NCI-H1417 treated with DMSO at 0.1 percent for 48 hours (cell line): ENCODE measurements at regions not wholly inside any gene's neighbourhood (a gene's known extent, or its start where the extent isn't known, plus 50 kb on each side); places are given as distances from the start of the nearest gene placed in this dataset.

Experiments used
- DNase-seq: peaks from one replicate; lab custom pipeline; 2025; lab: John Stamatoyannopoulos, UW

DNA sequence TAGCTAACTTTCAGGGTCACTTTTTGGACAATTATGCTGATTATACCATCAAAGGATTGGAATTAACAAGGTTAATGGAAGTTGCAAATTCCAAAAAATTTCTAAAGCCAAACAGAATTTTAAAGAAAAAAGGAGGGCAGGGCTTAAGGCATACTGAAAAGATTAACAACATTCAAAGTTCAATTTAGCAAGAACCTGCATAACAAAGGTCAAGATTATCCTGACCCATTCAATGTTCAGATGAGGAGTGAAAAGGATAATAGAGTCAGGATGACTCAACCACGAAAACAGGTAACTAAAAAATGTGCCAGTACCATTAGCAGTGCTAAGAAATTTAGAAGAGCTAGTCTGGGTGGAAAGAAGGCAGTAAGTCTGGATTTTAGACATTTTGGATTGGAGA, 139.8 kb upstream of the HNMT start:
- no peak for DNase-seq

DNA sequence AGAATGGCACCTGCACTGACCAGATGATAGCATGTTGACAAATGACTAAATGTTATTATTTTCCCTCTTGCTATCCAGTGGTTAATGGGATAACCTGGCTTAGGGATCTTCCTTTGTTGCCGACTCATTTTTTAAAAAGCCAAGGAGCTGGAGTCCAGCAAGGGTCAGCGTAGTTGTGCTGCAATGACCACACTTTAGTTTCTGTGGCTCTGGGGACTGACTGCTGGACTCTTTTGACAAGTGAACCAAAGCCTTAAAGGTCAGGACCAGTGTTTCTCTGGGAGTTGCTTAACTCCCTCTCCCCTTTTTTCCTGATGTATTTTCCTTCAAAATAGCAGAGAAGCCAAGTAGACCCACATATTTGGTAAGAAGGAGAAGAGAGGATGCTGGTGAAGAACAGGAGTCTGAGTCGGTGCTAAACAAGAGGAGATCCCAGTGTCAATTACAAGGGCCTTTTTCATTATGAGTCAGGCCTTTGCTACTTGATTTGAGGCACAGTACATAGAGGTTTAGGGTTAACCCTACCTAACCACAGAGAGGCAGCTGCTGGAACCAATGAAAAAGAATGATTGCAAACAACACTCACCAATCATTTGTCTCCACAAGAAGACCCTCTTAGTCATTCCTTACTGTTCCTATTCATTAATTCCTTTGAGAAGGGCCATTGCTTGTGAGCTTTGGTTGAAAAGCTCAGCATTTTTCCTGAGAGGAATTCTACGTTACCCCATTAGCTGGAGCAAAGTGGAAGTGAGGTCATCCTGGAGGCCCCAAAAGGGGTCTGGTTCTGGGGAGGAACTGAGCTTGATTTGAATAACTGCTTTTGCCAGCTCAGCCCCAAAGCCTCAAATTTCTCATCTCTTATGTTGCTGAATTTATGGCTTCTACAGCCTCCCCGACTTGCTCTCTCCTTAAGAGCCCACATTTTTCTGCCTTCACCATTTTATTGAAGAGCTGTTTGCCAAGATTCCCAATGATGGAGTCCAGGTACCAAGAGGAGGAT, 137.6 kb upstream of the HNMT start:
- no peak for DNase-seq

DNA sequence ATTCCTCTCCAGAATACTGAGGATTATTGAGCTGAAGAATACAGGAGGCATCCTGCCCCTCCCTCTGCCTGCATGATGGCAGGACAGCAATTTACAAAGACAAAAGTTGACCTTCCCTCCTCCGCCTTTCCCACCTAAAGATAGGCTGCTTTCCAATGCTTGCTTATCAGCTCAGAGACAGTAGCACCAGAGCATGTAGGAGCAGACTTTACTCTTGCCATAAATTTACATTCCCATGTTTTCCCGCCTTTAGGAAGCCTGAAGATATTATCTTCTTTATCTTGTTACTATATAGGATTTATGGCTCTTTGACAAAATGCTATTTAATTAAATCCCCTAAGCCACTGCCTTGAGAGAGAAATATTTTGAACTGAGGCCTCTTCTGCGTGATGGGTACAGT, 135.6 kb upstream of the HNMT start:
- DNase-seq, result no peak

DNA sequence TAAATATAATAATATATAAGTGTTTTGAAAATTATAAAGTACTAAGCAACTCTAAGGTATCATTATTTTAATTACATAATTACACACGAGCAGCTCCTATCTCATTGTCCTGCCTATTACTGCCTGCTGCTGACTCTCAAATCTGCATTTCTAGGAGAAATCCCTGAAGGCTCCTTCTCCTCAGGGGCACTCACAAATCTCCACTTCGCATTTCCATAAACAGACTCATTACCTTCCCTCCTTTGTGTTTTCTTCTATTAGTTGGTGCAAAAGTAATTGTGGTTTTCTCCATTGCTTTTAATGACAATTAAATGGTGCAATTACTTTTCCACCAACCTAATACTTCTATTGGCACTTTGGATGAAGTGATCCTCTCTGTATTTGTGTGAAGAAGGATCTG, 135.0 kb upstream of the HNMT start:
- peak; percentile 17 for DNase-seq

DNA sequence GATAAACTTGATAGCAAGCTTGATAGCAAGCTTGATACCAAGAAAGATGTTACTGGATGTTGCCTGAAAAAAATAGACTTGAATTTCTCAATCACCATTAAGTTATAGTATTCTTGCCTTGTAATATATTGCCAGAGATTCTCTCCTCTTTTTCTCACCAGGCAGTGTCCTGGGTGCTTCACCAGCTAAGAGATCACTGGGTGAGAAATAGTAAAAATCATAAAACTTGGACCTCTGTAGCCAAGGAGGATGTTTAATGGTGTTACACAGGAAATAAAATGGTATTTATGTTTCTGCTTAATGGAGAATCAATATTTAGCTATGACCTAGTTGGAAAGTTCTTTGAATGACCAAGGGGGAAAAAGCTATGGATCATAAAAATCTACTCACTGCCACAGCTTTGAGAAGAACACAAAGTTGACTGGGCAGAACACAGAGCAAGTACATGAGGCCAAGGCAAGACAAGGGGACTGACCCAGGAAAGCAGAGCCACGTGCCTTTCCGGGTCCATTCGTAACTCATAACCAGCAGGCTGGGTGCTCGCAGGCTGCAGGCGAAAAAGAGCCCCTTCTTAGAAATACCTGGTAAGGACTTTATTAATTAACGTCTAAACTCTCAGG, 129.4 kb upstream of the HNMT start:
- no peak for DNase-seq

DNA sequence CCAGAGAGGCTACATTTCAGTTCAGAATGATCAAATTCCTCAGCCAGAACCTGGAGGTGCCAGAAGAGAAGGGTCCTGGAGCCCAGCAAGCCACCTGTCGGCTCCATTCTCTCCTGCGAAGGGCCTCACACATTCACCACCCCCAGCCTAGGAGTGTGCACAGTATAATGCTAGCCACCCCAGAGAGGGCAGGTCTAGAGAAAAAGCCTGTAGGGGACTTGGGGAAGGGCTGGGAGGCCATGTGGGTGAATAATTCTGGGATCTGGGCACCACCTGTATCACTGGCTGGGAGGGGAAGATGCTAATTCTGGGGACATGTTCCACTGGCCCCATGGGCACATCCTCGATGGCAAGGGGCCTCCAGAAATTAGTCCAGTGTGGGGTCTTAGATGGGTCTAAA, 127.6 kb upstream of the HNMT start:
- DNase-seq, result no peak

DNA sequence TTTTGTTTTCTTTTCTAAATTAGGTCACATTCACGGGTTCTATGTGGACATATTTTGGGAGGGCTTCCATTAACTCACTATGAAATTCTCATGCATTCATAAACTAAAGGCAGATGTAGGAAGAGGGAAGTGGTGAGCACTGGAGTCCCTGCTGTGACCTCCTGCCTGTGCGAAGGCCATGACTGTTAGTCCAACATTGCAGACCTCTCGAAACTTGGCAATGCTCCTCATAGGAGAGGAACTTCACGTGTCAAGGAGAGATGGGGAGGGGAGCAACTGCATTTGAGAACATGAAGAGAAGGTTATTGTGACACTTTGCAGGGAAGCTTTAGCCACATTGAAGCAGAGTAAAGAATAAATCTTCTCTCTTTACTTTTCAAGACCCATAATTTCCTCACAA, 126.4 kb upstream of the HNMT start:
- no peak for DNase-seq

DNA sequence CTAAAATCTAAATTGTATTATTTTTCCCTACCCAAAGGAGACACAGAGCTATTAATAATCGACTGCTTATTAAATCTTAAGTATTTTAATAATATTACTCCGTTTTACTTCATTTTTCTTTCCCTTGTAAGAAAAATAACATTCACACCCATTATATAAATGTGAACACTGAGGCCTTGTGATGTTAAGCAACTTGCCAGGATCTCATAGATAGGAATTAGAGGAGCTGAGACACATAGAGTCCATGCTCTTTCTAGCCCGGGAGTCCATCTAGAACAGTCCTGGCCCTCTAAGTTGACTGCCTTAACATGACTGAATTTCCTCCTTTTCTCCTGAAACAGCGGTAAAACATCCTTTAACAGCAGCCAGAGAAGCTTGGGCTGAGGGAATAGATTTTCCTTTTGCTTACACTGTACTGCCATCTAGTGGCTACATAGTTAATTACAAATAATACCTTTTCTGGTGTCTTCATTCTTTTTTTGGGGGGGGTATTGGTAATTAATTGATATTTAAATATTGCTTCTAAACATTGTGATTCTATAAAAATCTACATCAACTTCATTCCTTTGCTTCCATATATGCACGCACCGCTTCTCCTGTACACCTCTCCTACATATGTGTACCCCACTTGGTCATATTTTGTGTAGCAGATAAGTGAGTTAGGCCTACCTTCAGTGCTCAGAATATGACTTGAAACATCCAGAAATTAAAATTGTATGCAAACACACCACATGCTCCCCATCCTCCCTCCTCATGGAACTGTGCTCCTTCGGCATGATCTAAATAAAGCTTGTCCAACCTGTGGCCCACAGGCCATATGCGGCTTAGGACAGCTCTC, 125.8 kb upstream of the HNMT start:
- DNase-seq, result no peak

DNA sequence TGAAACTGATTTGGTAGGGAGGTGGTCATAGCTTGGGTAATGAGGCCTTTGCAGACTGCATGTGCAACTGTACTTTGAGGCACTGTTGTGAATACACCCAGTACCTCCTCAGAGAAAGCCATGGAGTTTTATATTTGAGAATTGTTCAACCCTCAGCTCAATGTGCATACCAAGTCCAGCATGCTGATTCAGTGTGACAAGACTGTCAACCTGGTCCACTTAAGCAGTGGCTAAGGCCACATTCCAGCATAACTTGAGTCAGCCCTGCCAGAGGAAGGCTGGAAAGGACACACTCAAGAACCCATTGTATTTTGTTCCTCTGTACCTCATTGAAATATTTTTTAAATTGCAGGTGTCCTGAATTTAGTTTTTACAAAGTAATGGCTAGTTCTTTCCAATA, 121.8 kb upstream of the HNMT start:
- DNase-seq, result no peak

DNA sequence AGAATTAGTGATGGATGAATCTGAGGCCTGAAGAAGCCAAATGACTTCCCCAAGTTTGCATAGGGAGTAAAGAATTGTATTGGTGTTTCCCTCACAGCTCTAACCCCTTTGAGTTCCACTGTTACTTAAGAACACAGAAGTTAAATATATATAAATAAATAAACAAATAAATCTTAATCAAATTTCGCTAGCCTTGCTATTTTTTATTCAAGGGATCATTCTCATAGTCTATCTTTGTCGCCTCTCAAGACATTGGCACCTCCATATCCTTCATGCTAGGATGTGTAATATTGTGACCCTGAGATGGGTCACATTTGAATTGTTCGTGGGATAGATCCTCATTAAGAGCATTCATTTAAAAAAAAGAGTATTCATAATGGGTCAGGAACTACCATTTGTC, 121.3 kb upstream of the HNMT start:
- no peak for DNase-seq

DNA sequence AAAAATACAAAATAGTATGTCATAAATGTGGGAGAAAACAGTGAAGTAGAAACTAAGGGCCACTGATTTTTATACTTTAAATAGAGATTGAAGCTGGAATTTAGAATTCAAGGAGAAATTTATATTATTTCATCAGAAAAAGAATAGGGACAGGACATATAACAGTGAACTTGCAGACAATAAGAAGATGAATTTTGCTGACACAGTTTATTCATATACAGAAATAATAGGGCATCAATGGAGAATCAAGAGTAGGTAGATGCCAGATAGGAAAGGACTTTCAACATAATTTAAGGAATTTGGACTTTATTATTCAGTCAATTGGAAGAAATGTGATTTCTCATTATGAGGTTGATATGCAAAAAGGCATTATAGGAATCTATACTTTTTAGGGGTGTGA, 118.9 kb upstream of the HNMT start:
- no peak for DNase-seq

DNA sequence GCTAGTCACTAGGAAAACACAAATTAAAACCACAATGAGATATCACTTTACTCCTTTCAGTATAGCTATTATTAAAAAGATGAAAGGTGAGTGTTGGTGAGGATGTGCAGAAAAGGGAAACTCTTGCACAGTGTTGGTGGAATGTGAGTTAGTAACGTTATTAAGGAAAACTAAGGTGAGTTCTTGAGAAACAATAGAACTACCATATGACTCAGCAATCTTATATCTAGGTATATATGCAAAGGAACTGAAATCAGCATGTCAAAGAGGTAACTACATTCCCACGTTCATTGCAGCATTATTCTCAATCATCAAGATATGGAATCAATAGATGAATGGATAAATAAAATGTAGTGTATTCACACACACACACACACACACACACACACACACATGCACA, 117.3 kb upstream of the HNMT start:
- no peak for DNase-seq

DNA sequence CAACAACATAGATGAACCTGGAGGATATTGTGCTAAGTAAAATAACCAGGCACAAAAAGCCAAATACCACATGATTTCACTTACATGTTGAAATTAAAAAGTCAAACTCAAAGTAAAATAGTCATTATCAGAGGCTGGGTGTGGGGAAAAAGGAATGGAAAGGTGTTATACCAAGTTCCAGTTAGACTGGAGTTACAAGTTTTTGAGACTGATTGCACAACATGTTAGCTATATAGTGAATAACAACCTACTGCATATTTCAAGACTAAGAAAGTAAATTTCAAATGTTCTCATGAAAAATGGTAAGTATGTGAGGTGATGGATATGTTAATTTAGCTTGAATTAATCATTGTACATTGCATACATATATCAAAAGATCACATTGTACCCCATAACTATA, 116.8 kb upstream of the HNMT start:
- no peak for DNase-seq

DNA sequence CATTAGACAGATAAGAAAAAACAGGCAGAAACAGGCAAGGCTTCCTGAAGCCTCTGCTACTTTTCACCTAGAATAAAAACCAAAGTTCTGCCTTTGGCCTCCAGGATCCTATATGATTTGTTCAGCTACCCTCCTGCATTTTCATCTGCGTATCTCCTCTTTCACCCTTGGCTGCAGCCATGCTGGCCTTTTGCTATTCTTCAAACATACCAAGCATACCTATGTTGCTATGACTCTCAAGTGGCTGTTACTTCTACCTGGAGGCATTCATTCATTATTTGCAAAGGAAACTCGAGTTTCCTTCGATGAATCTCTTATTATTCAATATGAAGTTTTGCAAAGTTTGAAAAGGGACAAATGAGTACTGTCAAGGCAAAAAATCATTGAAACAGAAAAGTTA, 106.4 kb upstream of the HNMT start:
- DNase-seq, result no peak

DNA sequence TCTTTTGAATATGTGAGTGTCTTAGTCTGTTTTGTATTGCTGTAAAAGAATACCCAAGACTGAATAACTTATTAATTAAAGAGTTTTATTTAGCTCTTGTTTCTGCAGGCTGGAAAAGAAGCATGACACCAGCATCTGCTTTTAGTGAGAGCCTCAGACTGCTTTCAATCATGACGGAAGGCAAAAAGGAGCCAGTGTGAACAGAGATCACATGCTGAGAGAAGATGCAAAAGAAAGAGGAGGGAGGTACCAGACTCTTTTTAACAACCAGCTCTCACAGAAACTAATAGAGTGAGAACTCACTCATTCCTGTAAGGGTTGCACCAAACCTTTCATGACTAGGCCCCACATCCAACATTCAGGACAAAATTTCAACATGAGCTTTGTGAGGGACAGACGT, 101.6 kb upstream of the HNMT start:
- no peak for DNase-seq

DNA sequence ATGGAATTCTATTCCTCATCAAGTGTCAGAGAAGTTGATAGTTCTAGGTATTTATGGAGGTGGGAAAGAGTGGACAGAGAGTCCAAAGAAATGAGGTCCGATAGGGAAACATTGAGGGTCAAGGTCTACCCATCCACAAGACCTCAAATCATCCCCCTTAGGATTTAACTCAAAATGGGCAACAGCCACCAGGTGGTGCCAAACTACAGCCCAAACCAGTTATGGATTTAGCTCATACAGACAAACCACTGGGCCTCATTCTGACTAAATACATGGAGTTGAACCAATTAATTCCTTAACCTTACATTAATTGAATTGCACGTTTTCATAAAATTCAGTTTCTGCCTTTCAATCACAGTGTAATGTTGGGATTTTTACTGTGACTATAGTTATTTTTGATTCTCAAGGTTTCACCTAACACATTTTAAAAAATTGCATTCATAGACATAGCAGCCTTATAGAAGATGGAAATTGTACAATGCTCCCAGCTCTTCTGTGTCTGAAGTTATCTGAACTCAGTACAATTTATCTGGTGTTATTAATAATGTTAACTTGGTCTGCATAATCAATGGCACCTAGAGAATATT, 98.2 kb upstream of the HNMT start:
- DNase-seq, result peak; percentile 8

DNA sequence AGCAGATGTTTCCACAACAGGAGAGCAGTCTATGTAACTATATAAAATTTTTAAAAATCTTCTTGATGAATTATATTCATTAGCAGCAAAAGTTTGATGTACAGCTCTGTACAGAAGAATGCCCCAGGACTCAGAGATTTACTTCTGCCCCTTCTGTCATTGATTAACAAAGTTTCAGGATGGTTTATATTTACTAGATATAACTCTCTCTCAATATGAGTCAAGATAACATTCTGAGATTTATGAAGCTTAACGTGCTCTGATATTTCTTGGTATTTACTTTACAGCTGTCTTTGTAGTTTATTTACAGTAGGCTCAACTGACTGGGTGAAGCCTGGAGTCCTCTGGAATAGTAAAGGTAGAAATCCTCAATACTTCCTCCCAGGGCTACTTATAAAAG, 93.6 kb upstream of the HNMT start:
- no peak for DNase-seq

DNA sequence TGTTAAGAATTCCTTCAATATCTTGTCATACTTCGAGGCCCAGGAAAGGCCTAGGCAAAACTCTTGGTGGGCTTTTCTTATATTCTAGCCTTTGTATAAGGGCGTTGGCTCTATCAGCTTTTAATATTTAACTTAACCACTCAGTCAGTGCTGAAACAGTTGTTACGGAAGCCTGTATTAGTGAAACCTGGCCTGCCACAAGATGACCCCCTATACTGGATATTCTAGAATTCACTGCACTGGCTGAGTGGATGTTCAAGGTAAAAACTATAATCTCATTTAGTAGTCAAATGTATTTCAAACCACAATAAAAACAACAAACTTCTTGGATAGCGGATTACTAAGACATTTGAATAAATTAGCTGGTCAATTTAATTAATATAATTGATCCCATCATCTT, 91.7 kb upstream of the HNMT start:
- DNase-seq, result no peak

DNA sequence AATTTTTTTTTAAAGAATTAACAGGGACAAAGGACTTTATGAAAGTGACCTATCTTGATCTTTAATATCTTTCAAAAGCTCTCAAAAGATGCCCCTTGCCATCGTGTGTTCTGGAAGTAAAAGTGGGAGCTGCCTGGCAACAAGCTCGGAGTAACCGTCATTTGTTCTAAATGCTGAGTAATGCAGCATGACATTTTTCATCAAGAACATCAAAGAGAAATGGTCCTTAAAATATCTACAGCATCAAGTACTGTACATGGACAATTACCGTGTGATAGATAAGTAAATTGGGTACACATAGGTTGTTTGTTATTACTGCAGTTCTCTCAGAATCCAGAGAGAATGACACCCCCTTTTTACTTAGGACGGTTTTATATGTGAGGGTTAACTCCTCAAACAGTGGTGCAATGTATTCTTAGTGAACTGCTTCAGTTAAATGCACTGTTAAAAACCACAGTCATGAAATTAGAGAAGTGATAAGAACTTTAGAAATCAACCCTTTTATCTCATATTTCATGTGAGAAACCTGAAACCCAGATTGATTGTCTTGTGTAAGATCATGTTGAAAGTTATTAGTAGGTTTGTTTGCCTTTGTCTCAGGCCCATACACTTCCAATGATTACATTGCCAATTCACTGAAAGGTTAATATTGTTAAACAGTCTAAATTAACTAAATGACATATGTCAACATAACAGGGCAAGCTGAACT, 90.6 kb upstream of the HNMT start:
- no peak for DNase-seq

DNA sequence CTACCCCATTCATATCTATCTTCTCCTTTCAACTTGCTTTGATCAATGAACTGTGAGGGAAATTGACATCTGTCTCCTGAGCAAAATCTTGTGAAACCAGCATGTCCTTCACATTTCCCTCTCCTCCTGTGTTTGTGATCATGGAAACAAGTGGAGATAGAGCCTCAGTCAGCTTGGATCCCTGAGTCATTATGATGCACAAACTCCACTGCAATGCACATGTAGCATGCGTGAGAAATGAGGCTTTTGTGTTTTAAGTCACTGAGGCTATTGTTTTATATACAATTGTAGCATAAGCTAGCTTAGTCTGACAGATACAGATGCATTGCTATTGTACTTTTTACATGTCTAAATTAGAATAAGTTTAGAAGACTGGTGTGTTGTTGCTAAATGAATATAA, 85.2 kb upstream of the HNMT start:
- no peak for DNase-seq

DNA sequence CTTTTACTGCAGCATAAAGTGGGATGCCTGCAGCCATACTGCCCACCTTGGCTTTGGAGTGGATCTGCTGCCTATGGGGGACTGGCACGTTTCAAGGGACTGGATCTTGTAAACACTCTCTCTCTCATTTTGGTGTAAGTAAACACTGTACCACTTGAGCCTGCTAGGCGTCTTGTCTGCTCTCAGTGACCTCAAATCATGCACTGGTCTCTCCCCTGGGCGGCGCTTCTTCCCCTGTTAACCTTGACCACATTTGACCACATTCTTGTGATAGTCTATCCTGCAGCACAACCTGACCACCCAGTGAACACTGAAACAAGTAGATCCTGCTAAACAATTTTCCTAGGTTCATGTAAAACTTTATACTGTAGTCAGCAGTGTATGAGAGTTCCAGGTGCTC, 82.6 kb upstream of the HNMT start:
- DNase-seq, result no peak
